B cell (primary cell): ENCODE measurements at regions not wholly inside any gene's neighbourhood (a gene's known extent, or its start where the extent isn't known, plus 50 kb on each side); places are given as distances from the start of the nearest gene placed in this dataset.

Source experiments
- CTCF ChIP-seq: fragments of 200-600 bp; IDR thresholded peaks from one replicate; pipeline ENCODE4 v1.8.0; 2022; ENCODE audit warnings: antibody characterized with exemption, mild to moderate bottlenecking
- EZH2 ChIP-seq: IDR thresholded peaks from 2 replicates; pipeline ENCODE4 v1.6.1; 2012; ENCODE audit warnings: borderline replicate concordance, low read depth, mild to moderate bottlenecking, moderate library complexity, low read length; ENCODE audit not compliant: insufficient read depth, poor library complexity, severe bottlenecking

DNA sequence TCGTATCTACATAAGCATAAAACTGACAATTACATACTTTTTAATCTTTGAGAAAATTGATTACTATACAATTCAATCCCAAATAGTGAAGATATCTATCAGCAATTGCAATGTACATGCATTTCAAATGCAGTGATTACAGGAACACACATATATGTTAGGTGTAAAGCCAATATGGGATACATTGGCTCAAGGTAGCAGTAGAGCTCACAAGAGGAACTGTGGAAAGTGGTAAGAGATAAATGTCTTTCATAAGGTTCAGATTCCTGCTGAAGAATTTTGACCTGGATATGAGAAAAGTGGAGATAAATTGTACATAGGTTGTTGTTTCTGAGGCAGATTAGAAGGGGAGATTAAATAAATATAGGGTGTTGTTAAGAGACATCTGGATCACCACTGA is 1280.5 kb downstream of the OTOL1 start:
- TF ChIP-seq CTCF (no peak), EZH2 (no peak)
